GM18517 (cell line): ENCODE measurements at regions not wholly inside any gene's neighbourhood (a gene's known extent, or its start where the extent isn't known, plus 50 kb on each side); places are given as distances from the start of the nearest gene placed in this dataset.
"Not testable (repeated sequence)": the region's sequence is repeated elsewhere in the genome, so short reads cannot be mapped to it uniquely, and the experiment has no call there.

Experiments
- ATAC-seq: cut with Tn5 transposase; IDR thresholded peaks from one replicate; pipeline ENCODE4 v1.9.1; 2021; ENCODE audit warnings: mild to moderate bottlenecking, moderate library complexity; ENCODE audit not compliant: unreplicated experiment

DNA sequence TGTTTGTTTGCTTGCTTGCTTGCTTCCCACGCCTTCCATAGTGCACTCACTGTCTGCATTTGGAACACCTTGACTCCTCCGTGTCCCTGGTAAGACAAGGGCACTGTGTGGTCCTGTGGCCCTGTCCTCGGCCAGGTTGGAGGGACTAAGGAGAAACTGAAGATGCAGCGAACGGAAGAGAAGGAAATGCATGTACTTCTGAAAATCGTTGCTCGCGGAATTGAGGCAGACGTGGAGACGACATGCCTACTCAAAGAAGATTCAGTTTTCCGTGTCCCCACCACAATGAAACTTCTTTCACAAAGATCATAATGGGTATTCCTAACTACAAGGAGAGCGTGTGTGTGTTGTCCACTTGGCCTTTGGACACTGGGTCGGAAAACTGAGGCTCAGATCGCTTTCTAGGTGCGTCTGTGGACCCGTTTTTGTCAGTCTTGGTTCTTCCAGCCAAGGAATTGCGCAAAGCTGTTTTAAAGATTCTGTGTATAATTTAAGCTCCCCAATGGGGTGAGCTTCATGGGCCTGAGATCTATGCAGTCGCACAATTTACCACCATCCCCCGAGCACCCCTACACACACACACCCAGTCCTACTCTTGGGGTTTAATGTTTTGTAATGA, 120.4 kb upstream of the ZNF184 start:
- no peak for ATAC-seq

DNA sequence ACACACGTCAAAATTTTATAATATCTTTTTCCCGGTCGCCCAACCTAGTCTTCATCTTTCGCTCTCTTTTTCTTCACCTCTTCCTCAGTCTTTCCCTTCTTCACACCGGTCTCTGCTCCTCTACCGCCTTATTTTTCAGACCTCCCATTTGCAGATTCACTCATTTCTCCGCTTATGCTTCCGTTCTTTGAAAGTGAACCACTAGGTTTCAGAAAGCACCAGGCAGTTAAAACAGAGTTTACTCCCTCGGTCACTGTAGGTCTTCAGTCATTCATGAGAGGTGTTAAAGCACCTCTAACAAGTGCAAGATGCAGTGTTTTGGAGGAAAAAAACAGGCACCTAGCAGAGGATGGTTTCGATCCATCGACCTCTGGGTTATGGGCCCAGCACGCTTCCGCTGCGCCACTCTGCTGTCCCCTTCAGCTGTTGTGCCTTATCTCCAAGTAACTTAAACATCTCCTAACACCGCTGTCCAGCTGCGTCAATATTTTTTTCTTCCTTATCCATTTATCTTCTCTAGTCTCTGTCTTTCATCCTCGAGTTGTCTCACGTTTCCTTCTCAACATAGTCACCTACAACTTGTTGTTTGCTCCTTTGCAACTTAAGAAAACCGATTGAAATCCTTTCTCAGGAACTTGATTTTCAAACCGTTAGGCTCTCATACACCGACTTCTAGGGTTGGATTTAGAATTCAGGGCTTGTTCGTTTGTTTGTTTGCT, 119.7 kb upstream of the ZNF184 start:
- peak; percentile 82 for ATAC-seq

DNA sequence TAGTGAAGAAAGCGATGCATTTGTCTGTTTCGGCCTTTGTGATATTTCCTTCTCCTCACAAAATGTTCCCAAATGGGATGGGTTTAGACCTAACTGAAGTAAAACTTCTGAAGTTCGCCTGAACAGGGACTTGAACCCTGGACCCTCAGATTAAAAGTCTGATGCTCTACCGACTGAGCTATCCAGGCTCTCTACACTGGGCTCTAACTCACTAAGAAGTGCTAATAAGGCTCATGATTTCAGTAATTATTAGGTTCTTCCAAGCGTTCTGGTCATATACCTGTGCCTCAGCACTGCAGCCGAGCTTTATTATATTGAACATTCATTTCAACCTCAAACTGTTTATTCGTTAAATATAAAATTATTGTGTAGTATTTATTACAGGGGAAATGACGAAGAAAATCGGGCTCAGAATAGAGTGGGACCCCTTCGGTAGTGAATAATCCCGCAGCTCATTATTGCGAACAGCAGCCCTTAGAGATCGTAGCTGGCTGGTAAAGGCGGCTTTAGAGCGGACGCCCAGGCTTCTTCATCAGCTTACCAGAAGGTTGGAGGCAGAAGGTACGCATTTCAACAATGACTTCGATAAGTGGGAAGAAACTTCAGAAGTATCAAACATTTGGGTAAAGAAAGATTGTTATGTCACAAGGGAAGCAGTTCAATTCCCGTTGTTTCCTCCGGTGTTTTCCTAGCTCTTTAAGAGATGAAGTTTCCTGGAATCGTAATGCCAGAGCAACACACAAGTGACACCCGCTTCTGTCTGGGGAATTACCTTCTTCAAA, 119.0 kb upstream of the ZNF184 start:
- no peak for ATAC-seq

DNA sequence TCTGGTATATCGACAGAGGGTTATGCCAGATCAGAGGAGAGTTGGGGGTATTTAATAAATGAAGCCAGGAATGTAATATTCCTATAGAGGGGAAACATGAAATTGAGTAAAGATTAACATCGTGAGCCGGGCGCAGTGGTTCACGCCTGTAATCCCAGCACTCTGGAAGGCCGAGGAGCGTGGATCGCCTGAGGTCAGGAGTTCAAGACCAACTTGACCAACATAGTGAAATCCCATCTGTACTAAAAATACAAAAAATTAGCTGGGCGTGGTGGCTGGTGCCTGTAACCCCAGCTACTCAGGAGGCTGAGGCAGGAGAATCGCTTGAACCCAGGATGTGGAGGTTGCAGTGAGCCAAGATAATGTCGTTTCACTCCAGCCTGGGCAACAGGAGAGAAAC, 112.4 kb upstream of the ZNF184 start:
- not testable (repeated sequence) for ATAC-seq

DNA sequence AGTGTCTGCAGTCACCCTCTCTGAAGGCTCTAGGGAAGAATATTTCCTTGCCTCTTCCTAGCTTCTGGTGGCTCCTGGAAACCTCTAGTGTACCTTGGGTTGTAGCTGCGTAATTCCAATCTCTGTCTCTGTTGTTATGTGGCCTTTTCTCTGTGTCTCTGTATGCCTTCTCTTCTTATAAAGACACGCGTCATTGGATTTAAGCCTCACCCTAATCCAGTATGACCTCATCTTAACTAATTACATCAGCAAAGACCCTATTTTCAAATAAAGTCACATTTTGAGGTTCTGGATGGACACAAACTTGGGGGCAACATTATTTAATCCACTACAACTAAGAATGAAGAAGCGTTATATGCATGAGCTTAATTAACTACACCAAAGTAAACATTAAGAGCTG, 111.4 kb upstream of the ZNF184 start:
- ATAC-seq, result no peak

DNA sequence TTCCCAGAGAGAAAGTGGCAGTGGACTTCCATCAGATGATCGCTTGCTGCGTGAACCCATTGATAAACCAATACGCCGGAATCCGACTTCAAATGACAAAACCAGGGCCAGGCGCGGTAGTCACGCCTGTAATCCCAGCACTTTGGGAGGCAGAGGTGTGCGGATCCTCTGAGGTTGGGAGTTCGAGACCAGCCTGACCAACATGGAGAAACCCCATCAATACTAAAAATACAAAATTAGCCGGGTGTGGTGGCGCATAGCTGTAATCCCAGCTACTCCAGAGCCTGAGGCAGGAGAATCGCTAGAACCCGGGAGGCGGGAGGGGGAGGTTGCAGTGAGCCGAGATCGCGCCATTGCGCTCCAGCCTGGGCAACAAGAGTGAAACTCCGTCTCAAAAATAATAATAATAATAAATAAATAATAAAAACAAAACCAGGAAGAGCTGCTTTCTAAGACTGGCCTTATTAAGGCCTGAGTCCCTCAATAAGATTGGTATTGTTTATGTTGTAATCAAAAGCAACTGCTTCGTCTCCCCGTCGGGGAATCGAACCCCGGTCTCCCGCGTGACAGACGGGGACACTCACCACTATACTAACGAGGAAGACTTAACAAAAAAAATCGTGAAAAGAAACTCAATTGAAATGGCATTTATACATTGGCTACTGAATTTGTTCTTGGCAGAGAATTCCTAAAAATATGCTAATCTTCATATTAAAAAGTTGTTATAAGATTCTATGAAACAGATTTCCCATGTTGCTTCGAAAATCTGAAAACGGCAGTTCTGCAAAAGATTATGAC, 110.2 kb upstream of the ZNF184 start:
- ATAC-seq, result no peak

DNA sequence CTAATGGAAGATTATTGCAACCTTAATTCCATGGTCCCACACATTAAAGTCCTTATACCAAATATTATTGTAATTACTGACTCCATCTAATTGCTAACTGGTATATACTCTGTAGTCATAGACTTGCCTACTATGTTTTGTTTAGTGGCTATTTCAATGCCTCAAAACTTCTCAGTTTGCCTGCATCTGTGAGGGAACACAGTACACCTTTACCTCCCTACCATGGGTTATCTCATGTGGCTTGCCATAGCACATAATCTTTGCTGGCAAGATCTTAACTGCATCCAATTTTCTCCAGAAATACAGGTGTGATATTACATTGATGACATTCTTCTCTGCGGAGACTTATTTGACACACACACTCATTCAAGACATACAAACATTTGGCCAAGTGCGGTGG, 107.1 kb upstream of the ZNF184 start:
- no peak for ATAC-seq

DNA sequence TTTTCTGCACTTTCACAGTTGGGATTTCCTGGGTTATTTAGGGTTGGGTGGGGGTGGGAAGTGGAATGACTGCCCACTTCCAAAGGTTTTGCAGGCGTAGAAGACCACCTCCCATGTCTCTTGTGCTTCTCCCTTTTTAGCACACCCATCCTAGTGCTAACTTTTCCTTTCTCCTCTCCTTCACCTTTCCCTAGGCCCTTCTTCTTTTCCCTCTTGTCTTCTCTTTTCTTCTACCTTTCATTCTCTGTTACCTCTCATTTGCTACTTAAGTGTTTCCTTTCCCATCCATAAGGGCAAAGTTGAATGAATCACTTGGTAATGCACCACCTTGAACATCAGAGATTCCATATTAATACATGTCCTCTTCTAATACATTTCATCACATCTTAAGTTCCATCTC, 105.0 kb upstream of the ZNF184 start:
- ATAC-seq, result no peak

DNA sequence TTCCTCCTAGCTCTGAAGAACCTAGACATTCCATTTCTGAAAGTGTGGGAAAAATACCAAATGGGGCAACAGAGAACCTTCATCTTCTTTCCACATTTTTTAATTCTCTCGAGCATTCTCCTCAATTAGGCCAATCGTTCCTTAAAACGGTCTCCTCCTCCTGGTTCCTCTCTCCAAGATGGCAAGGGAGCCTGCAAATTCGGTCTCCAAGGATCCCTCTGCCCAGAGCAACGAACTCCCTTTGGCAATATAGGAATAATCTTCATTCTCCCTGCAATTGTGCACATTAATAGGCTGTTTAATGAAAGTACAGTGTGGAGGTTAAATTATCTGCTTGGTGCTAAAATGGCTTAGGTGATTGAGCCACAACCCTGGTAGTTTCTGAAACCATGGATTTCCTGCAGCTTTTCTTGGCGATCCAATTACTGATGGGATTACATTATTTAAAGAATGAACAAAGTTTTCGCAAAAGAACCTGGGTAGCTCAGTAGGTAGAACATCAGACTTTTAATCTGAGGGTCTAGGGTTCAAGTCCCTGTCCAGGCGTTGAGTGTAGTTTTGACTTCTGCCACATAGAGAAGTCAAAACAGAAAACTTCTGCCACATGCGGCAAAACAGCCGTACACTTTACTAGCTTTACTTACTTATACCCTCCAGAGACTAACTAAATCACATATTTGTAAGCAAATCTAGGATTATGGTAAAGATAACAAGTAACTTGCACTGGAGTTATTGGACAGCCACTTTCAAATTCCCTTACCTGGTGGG, 102.9 kb upstream of the ZNF184 start:
- no peak for ATAC-seq

DNA sequence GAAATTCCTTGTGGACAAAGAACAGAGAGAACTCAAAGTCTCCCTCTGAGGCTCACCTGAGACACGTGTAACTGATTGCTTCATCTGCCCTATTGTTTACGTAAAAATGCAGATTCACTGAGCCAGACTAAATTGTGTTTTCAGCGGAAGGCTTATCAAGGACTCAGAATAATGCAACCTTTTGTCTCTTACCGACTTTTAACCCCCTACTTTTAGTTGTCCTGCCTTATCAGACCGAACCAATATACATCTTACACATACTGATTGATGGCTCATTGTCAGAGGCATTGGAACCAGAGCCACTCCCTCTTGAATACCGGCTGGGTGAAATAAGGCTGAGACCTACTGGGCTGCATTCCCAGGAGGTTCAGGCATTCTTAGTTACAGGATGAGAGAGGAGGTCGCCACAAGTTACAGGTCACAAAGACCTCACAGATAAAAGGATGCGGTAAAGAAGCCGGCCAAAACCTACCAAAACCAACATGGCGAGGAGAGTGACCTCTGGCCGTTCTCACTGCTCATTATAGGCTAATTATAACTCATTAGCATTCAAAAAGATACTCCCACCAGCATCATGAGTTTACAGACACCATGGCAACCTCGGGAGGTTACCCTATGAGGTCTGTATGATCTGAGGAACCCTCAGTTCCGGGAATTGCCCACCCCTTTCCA, 95.5 kb upstream of the ZNF184 start:
- ATAC-seq, result no peak

DNA sequence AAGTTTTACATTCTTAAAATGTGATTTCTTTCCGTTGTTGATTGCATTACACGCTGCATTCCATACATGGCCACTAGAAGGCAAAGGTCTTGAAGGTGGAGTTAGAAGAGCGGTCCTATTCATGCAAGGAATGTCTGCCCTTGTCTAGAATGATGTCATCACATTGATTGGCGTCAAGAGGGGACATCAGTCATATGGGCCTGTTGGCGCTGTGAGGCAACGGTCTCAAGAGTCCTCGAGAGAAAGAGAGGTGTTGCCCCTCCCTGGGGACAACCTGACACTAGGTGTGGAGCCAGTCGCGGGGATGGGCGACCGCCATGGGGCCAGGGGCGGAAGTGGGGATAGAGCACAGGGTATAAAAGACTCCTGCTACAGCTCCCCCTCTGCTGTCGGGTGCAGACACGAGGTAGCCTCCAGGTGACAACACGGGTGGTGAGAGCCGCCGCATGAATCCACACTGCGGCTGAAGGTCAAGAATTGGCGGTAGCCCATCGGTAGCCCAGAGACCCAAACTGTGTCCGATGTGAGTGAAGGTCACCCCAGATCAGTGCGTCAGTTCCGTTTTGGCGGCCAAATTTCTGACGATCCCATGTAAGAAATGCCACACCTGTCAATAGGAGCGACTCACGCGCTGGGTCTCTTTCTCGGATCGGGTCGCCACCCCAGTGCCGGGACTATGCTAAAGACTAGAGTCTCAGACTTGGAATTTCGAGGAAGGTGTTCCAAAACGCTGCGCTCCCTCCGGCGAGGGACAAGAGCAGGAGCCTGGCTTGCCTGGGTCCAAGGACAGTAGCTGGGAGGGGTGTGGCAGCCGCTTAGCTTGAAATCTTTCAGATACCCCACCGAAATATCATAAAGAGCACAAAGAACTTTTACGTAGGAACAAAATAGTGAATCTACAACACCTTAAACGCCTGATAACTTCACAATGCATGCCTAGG, 93.2 kb upstream of the ZNF184 start:
- ATAC-seq, result no peak

DNA sequence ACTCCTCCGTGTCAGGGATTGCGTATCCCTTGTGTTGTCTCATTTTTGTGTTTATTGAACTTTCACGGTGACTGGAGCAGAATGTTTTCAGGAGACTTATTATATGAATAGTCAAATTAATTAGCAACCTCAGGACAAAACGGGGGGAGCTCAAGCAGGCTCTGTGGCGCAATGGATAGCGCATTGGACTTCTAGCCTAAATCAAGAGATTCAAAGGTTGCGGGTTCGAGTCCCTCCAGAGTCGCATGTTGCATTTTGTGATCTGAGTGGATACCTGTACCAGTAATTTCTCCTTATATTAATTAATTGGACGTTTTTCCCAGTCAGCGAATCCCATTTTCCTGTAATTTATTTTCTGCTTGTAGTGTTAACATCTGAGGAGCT, 89.1 kb upstream of the ZNF184 start:
- no peak for ATAC-seq

DNA sequence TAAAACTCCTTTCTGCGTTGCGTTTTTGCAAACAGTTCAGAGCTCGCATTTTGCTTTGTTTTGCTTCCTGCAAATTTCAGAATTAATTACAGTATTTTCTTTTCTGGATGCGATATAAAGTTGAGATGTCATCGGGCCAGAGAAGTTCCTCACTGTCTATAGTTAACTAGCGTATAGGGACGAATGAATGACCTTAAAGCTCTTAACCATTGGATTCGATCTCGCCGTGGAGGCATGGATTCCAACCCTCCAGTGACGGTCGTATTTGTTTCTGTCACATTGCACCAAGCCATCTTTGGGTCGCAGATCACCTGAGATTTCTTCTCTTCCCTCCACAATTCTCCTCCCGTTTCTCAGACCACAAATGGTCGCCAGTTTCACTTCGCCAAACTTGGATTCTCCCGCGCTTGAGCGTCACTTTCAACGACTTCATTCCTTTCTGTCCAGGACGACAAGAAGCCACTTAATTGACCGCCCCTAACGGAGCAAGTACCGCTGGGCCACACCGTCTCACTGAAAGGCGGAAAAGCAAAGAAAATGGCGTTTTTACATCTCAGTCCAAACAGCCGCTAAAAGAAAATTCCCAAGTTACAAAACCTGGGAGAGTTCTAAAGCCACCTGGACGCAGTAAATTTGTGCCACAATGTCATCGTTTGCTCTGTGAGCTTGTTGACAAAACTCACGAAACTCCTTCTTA, 85.3 kb upstream of the ZNF184 start:
- no peak for ATAC-seq

DNA sequence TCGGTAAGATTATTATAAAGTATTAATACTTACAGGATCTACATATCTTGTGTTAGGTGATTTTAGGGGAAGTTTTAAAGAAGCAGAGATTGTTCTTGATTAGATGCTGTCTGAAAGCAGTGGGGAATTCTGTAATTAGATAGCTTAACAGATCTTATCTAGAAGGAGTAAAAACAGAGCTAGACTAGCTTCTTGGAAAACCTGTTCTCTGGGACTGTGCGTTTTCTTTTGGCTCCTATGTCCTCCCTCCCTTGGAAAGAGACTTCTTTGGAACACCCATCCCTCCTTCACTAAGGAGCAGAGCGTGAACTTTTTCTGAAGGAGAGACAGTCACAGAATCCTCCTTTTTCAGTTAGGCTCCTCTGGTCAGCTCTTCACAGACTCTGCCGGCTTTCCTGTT, 83.5 kb upstream of the ZNF184 start:
- ATAC-seq, result no peak

DNA sequence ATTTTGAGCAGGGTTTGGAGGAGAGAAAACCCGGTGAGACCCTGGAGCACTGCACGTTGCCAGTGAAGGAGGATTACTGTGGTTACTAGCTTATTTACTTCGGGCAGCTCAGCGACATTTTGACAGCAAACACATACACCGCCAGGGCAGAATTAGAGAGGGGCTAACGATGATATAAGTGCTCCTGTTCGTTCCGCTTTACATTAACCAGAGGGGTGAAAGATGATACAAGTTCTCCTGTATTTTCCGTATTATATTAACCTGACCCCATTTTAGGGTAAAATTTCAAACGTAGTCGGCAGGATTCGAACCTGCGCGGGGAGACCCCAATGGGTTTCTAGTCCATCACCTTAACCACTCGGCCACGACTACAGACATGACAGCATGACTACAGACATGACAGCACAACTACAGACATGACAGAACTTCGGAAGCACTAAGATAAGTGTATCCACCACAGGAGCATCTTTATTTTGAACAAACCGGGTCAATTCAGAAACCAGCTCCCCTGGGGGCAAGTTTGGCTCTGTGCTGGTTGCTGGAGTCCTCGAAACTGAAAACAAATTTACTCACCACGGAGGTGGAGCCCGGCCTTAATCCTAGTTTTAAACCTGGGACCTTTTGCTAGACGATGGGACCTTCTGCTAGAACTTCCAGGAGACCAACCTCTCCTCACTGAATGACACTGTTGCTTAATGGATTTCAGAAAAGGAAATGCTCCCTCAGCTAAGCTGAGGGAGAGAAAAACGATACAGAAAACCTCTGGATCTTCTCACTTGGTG, 80.4 kb upstream of the ZNF184 start:
- no peak for ATAC-seq

DNA sequence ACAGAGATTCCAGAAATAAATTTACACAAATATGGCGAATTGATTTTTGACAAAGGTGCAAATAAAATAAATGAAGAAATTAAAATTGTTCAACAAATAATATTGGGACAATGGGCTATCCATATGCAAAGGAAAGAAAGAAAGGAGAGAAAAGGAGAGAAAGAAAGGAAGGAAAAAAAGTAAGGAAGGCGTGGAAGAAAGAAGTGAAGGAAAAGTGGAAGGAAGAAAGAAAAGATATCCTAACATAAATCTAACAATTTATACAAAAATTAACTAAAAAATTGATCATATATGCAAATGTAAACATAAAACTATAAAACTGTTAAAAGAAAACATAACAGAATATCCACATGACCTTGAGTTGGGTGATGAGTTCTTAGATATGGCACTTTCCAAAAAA, 78.7 kb upstream of the ZNF184 start:
- ATAC-seq, result no peak

DNA sequence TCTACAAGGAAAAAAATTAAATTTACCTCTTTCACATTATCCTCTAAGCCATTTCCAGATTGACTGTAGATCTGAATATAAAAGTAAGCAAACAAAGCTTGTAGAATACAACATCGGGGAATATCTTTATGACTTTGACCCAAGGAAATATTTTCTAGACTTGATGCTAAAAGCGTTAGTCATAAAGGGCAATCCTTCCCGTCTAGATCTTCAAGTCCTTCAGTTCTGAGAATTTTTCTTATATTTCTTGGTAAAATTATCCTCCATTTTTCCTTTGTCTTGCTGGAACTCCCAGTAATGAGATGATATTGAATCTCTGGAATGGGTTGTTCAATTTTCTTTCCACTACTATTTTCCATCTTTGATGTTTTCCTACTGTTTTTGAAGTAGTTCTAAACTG, 77.8 kb upstream of the ZNF184 start:
- no peak for ATAC-seq

DNA sequence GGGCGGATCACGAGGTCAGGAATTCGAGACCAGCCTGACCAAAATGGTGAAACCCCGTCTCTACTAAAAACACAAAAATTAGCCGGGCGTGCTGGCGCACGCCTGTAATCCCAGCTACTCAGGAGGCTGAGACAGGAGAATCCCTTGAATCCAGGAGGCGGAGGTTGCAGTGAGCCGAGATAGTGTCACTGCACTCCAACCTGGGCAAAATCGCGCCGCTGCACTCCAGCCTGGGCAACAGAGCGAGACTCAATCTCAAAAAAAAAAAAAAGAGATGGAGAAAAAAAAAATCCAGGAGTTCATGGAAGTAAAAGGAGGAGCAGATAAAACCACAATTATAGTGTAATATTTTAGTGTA, 76.3 kb upstream of the ZNF184 start:
- not testable (repeated sequence) for ATAC-seq
